Hepatocyte (in vitro differentiated cells): ENCODE measurements at regions not wholly inside any gene's neighbourhood (a gene's known extent, or its start where the extent isn't known, plus 50 kb on each side); places are given as distances from the start of the nearest gene placed in this dataset.

ENCODE experiments used
- CTCF ChIP-seq: fragments of 200-600 bp; sonication (generic); IDR thresholded peaks from 2 replicates; pipeline ENCODE4 v1.5.1; 2016; ENCODE audit warnings: antibody characterized with exemption, mild to moderate bottlenecking; ENCODE audit not compliant: poor library complexity
- EZH2phosphoT487 ChIP-seq: fragments of 200-600 bp; sonication (generic); IDR thresholded peaks from one replicate; pipeline ENCODE4 v1.6.1; 2018; ENCODE audit warnings: antibody characterized with exemption, mild to moderate bottlenecking, low read depth, moderate library complexity; ENCODE audit not compliant: unreplicated experiment, severe bottlenecking

- TF ChIP-seq CTCF (no peak), EZH2phosphoT487 (no peak)
Measured at GRCh38 chr7:20026762-20027161, 190.4 kb downstream of the MACC1 start.
